Upper lobe of left lung (tissue), 6 donors: ENCODE measurements at regions not wholly inside any gene's neighbourhood (a gene's known extent, or its start where the extent isn't known, plus 50 kb on each side); places are given as distances from the start of the nearest gene placed in this dataset.

Source experiments
- ATAC-seq, 2 donors: fragments of 200-7000 bp; cut with Tn5 transposase; one replicate each; pipeline ENCODE4 v1.9.1; 2022; ENCODE audit warnings: mild to moderate bottlenecking in 2 of 2, moderate library complexity in 2 of 2; ENCODE audit not compliant: low FRiP score in 2 of 2
- DNase-seq, 2 donors: peaks; one replicate each; pipeline ENCODE4 v3.0.0-alpha.2; 2019 to 2020
- H3K27ac ChIP-seq, 4 donors: fragments of 200-600 bp; sonication (generic); one replicate each; pipeline ENCODE4 v1.5.1; 2016 to 2019
- H3K27me3 ChIP-seq, 4 donors: fragments of 200-600 bp; sonication (generic); one replicate each; pipeline ENCODE4 v1.5.1; 2017 to 2019
- H3K36me3 ChIP-seq, 4 donors: fragments of 200-600 bp; sonication (generic); one replicate each; pipeline ENCODE4 v1.5.1; 2016 to 2019
- H3K4me1 ChIP-seq, 4 donors: fragments of 200-600 bp; sonication (generic); one replicate each; pipeline ENCODE4 v1.5.1; 2018 to 2019
- H3K4me3 ChIP-seq, 4 donors: fragments of 200-600 bp; sonication (generic); one replicate each; pipeline ENCODE4 v1.5.1; 2017 to 2019; ENCODE audit warnings: mild to moderate bottlenecking in 2 of 4, moderate library complexity in 1 of 4
- H3K9me3 ChIP-seq, 4 donors: fragments of 200-600 bp; sonication (generic); one replicate each; pipeline ENCODE4 v1.5.1; 2018 to 2019
- CTCF ChIP-seq, 6 experiments: fragments of 450-650 bp in 4 of 6; fragments of 200-600 bp in 2 of 6; sonication (generic) in 2 of 6; IDR thresholded peaks; one replicate each; pipeline ENCODE4 v1.5.1; 2016 to 2019; ENCODE audit warnings: antibody characterized with exemption in 6 of 6
- EP300 ChIP-seq, 4 donors: sonication (generic); formaldehyde crosslinking; IDR thresholded peaks; one replicate each; pipeline ENCODE4 v1.5.1; 2017; ENCODE audit warnings: antibody characterized with exemption in 4 of 4, control low read depth in 2 of 4
- POLR2A ChIP-seq, 4 donors: fragments of 450-650 bp; IDR thresholded peaks; one replicate each; pipeline ENCODE4 v1.5.1; 2016 to 2017; ENCODE audit warnings: antibody characterized with exemption in 4 of 4, mild to moderate bottlenecking in 2 of 4
- POLR2AphosphoS5 ChIP-seq, 2 donors: sonication (generic); formaldehyde crosslinking; IDR thresholded peaks; one replicate each; pipeline ENCODE4 v1.5.1; 2017; ENCODE audit warnings: antibody characterized with exemption in 2 of 2
- WGBS, 2 donors: methylation state at CpG; one replicate each; pipeline ENCODE4 v1.1.5; 2017 to 2018; 5-methylcytosine and 5-hydroxymethylcytosine counted together
- donor health status: DM: no; HTN: no; CAD: no; lungs with moderate emphysema.
- donor health status: DM: no; HTN: yes; CAD: no; lungs with severe emphysema.

- Histone ChIP-seq H3K36me3 (no peaks in the 10 kb centered on the region), H3K4me1 (no peaks in the 10 kb centered on the region), H3K27ac (no peak overlapping the region), H3K27me3 (no peaks in the 10 kb centered on the region), H3K4me3 (no peak overlapping the region), H3K9me3 (no peaks in the 10 kb centered on the region)
- DNase-seq (no peak), ATAC-seq (no peak)
- WGBS, 2 donors = 67 to 86% methylated on average over 1 of the region's 1 CpG
- TF ChIP-seq EP300 (IDR thresholded peaks at IDR 0.05) = no peak
- no peak for TF ChIP-seq CTCF (IDR thresholded peaks at IDR 0.05)
- TF ChIP-seq POLR2A (IDR thresholded peaks at IDR 0.05) = no peak
- no peak for TF ChIP-seq POLR2AphosphoS5 (IDR thresholded peaks at IDR 0.05)
Measured at GRCh38 chr2:145017149-145017548, 497.2 kb upstream of the ZEB2 start.

GRCh38 chr2:145016711-145017110, 496.8 kb upstream of the ZEB2 start:
- TF ChIP-seq POLR2A (IDR thresholded peaks at IDR 0.05) = no peak
- TF ChIP-seq EP300 (IDR thresholded peaks at IDR 0.05) = no peak
- TF ChIP-seq POLR2AphosphoS5 (IDR thresholded peaks at IDR 0.05) = no peak
- no peak for TF ChIP-seq CTCF (IDR thresholded peaks at IDR 0.05)
- Histone ChIP-seq H3K27ac (no peak overlapping the region), H3K9me3 (no peaks in the 10 kb centered on the region), H3K27me3 (no peaks in the 10 kb centered on the region), H3K4me1 (no peaks in the 10 kb centered on the region), H3K36me3 (no peaks in the 10 kb centered on the region), H3K4me3 (no peak overlapping the region)
- DNase-seq = no peak
- ATAC-seq = no peak

- no peak overlapping the region for H3K27ac ChIP-seq
- H3K4me1 ChIP-seq = no peaks in the 10 kb centered on the region
- H3K4me3 ChIP-seq = no peak overlapping the region
- no peaks in the 10 kb centered on the region for H3K9me3 ChIP-seq
- 91 to 98% methylated on average over 2 of the region's 2 CpGs for WGBS, 2 donors
- H3K27me3 ChIP-seq = no peaks in the 10 kb centered on the region
- DNase-seq (no peak), ATAC-seq (no peak)
- TF ChIP-seq POLR2A (IDR thresholded peaks at IDR 0.05) (no peak), CTCF (IDR thresholded peaks at IDR 0.05) (no peak), EP300 (IDR thresholded peaks at IDR 0.05) (no peak), POLR2AphosphoS5 (IDR thresholded peaks at IDR 0.05) (no peak)
- no peaks in the 10 kb centered on the region for H3K36me3 ChIP-seq
Measured at GRCh38 chr2:145015561-145015960, 495.6 kb upstream of the ZEB2 start.

GRCh38 chr2:145012806-145013205, 492.9 kb upstream of the ZEB2 start:
- H3K36me3 ChIP-seq = no peaks in the 10 kb centered on the region
- no peak for DNase-seq
- no peak overlapping the region for H3K4me3 ChIP-seq
- 86 to 92% methylated on average over 3 of the region's 3 CpGs for WGBS, 2 donors
- H3K27me3 ChIP-seq = no peaks in the 10 kb centered on the region
- H3K9me3 ChIP-seq = no peaks in the 10 kb centered on the region
- no peak for ATAC-seq
- TF ChIP-seq CTCF (IDR thresholded peaks at IDR 0.05) (no peak), EP300 (IDR thresholded peaks at IDR 0.05) (no peak), POLR2A (IDR thresholded peaks at IDR 0.05) (no peak), POLR2AphosphoS5 (IDR thresholded peaks at IDR 0.05) (no peak)
- no peak overlapping the region for H3K27ac ChIP-seq
- H3K4me1 ChIP-seq = peaks cover 0 to under 1% (median 0%) of the 10 kb centered on the region in 4 donors

- Histone ChIP-seq H3K4me3 (no peak overlapping the region), H3K36me3 (no peaks in the 10 kb centered on the region), H3K9me3 (no peaks in the 10 kb centered on the region), H3K4me1 (peaks cover 0 to 3% (median 0%) of the 10 kb centered on the region in 4 donors), H3K27me3 (no peaks in the 10 kb centered on the region), H3K27ac (no peak overlapping the region)
- WGBS, 2 donors = 56 to 65% methylated on average over 4 of the region's 4 CpGs
- DNase-seq (no peak), ATAC-seq (no peak)
- no peak for TF ChIP-seq CTCF (IDR thresholded peaks at IDR 0.05)
- no peak for TF ChIP-seq POLR2AphosphoS5 (IDR thresholded peaks at IDR 0.05)
- no peak for TF ChIP-seq EP300 (IDR thresholded peaks at IDR 0.05)
- no peak for TF ChIP-seq POLR2A (IDR thresholded peaks at IDR 0.05)
Measured at GRCh38 chr2:145012214-145012670, 492.3 kb upstream of the ZEB2 start.
